WTC11 (cell line): ENCODE measurements at regions not wholly inside any gene's neighbourhood (a gene's known extent, or its start where the extent isn't known, plus 50 kb on each side); places are given as distances from the start of the nearest gene placed in this dataset.

Source experiments
- ATAC-seq: fragments of 200-7000 bp; cut with Tn5 transposase; 2 replicates; pipeline ENCODE4 v1.10.0; 2021; ENCODE audit warnings: mild to moderate bottlenecking, moderate library complexity
- CTCF ChIA-PET: fragments of 300-600 bp; sonication (Branson Sonifier 250); formaldehyde crosslinking; loops from one replicate; lab custom pipeline; 2021; ENCODE audit warnings: antibody characterized with exemption; lab: Charles Lee
- POLR2A ChIA-PET: fragments of 350-600 bp; sonication (Branson Sonifier 250); formaldehyde crosslinking; loops from one replicate; lab custom pipeline; 2021; ENCODE audit warnings: antibody characterized with exemption; lab: Charles Lee
- DNase-seq: peaks from one replicate; pipeline ENCODE4 v3.0.0; 2021; ENCODE audit warnings: low spot score
- H3K27ac Mint-ChIP-seq: 2 replicates; pipeline ENCODE4 v1.8.0; 2021; ENCODE audit warnings: mixed read lengths
- H3K27me3 Mint-ChIP-seq: 2 replicates; pipeline ENCODE4 v1.8.0; 2021; ENCODE audit warnings: low read depth, mild to moderate bottlenecking, moderate library complexity, mixed read lengths
- H3K36me3 Mint-ChIP-seq: 2 replicates; pipeline ENCODE4 v1.8.0; 2021; ENCODE audit warnings: mixed read lengths
- H3K4me1 Mint-ChIP-seq: 2 replicates; pipeline ENCODE4 v1.8.0; 2022; ENCODE audit warnings: mixed read lengths
- H3K4me3 Mint-ChIP-seq: 2 replicates; pipeline ENCODE4 v1.8.0; 2021; ENCODE audit warnings: mild to moderate bottlenecking, moderate library complexity, mixed read lengths
- H3K9me3 Mint-ChIP-seq: 2 replicates; pipeline ENCODE4 v1.8.0; 2021; ENCODE audit warnings: mixed read lengths
- CREM ChIP-seq: sonication (generic); formaldehyde crosslinking; IDR thresholded peaks from 2 replicates; pipeline ENCODE4 v1.8.1; 2022; ENCODE audit warnings: mild to moderate bottlenecking, missing genetic modification reagents, moderate library complexity
- FOXJ3 ChIP-seq: sonication (generic); formaldehyde crosslinking; IDR thresholded peaks from 2 replicates; pipeline ENCODE4 v1.9.0; 2021; ENCODE audit warnings: missing genetic modification reagents, mild to moderate bottlenecking, borderline replicate concordance
- GTF2I ChIP-seq: fragments of 250-450 bp; sonication (Bioruptor Pico); conservative IDR thresholded peaks from 2 replicates; pipeline ENCODE4 v1.4.0; 2021; ENCODE audit warnings: mild to moderate bottlenecking
- IRF2 ChIP-seq: sonication (generic); formaldehyde crosslinking; IDR thresholded peaks from 2 replicates; pipeline ENCODE4 v1.8.0; 2022; ENCODE audit warnings: low read depth, missing genetic modification reagents, borderline replicate concordance
- JAZF1 ChIP-seq: fragments of 250-450 bp; sonication (Bioruptor Pico); IDR thresholded peaks from 2 replicates; pipeline ENCODE4 v1.9.0; 2021; ENCODE audit warnings: moderate library complexity, mild to moderate bottlenecking, inconsistent platforms
- JUN ChIP-seq: sonication (generic); formaldehyde crosslinking; IDR thresholded peaks from 2 replicates; pipeline ENCODE4 v1.8.0; 2023; ENCODE audit warnings: mild to moderate bottlenecking, missing genetic modification reagents
- KAT7 ChIP-seq: sonication (generic); formaldehyde crosslinking; IDR thresholded peaks from 2 replicates; pipeline ENCODE4 v1.8.1; 2023; ENCODE audit warnings: missing genetic modification reagents, mild to moderate bottlenecking, borderline replicate concordance
- PRRX2 ChIP-seq: fragments of 250-450 bp; sonication (Bioruptor Pico); IDR thresholded peaks from 2 replicates; pipeline ENCODE4 v1.8.0; 2021; ENCODE audit warnings: mild to moderate bottlenecking
- SMAD3 ChIP-seq: sonication (generic); formaldehyde crosslinking; IDR thresholded peaks from 2 replicates; pipeline ENCODE4 v1.8.0; 2022; ENCODE audit warnings: missing genetic modification reagents, mild to moderate bottlenecking, borderline replicate concordance
- SOX15 ChIP-seq: fragments of 250-450 bp; sonication (Bioruptor Pico); IDR thresholded peaks from 2 replicates; pipeline ENCODE4 v1.9.0; 2021; ENCODE audit warnings: mild to moderate bottlenecking
- TP53 ChIP-seq: sonication (generic); formaldehyde crosslinking; IDR thresholded peaks from 2 replicates; pipeline ENCODE4 v1.8.1; 2023; ENCODE audit warnings: mild to moderate bottlenecking, missing genetic modification reagents
- USF1 ChIP-seq: sonication (generic); formaldehyde crosslinking; IDR thresholded peaks from 2 replicates; pipeline ENCODE4 v1.8.0; 2022; ENCODE audit warnings: mild to moderate bottlenecking, missing genetic modification reagents
- USF2 ChIP-seq: sonication (generic); formaldehyde crosslinking; IDR thresholded peaks from 2 replicates; pipeline ENCODE4 v1.8.1; 2023; ENCODE audit warnings: mild to moderate bottlenecking, missing genetic modification reagents, moderate library complexity
- ZBTB21 ChIP-seq: sonication (generic); formaldehyde crosslinking; IDR thresholded peaks from 2 replicates; pipeline ENCODE4 v1.8.1; 2023; ENCODE audit warnings: mild to moderate bottlenecking, missing genetic modification reagents, borderline replicate concordance
- ZNF263 ChIP-seq: sonication (generic); formaldehyde crosslinking; IDR thresholded peaks from 2 replicates; pipeline ENCODE4 v1.8.1; 2022; ENCODE audit warnings: low read depth, mild to moderate bottlenecking, moderate library complexity, missing genetic modification reagents
- ZNF317 ChIP-seq: sonication (generic); formaldehyde crosslinking; IDR thresholded peaks from 2 replicates; pipeline ENCODE4 v1.8.1; 2023; ENCODE audit warnings: low read depth, mild to moderate bottlenecking, moderate library complexity, missing genetic modification reagents, borderline replicate concordance
- ZNF423 ChIP-seq: fragments of 250-450 bp; sonication (Bioruptor Pico); IDR thresholded peaks from 2 replicates; pipeline ENCODE4 v2.1.2; 2022; ENCODE audit warnings: mild to moderate bottlenecking, moderate library complexity
- ZNF512 ChIP-seq: sonication (generic); formaldehyde crosslinking; IDR thresholded peaks from 2 replicates; pipeline ENCODE4 v1.8.1; 2022; ENCODE audit warnings: missing genetic modification reagents, borderline replicate concordance
- TF ChIP-seq, protein P1 (sequence below): sonication (generic); formaldehyde crosslinking; IDR thresholded peaks from 2 replicates; pipeline ENCODE4 v1.8.0; 2022; ENCODE audit warnings: mild to moderate bottlenecking, missing genetic modification reagents
- TF ChIP-seq, protein P2 (sequence below): sonication (generic); formaldehyde crosslinking; IDR thresholded peaks from 2 replicates; pipeline ENCODE4 v1.8.0; 2022; ENCODE audit warnings: mild to moderate bottlenecking, missing genetic modification reagents
- TF ChIP-seq, protein P3 (sequence below): fragments of 250-450 bp; sonication (Bioruptor Pico); IDR thresholded peaks from 2 replicates; pipeline ENCODE4 v1.9.0; 2021; ENCODE audit warnings: mild to moderate bottlenecking
- TF ChIP-seq, protein P4 (sequence below): sonication (generic); formaldehyde crosslinking; conservative IDR thresholded peaks from 2 replicates; pipeline ENCODE4 v1.8.1; 2022; ENCODE audit warnings: mild to moderate bottlenecking, missing genetic modification reagents
- TF ChIP-seq, protein P5 (sequence below): fragments of 250-450 bp; sonication (Bioruptor Pico); IDR thresholded peaks from 2 replicates; pipeline ENCODE4 v1.9.0; 2021; ENCODE audit warnings: mild to moderate bottlenecking

DNA sequence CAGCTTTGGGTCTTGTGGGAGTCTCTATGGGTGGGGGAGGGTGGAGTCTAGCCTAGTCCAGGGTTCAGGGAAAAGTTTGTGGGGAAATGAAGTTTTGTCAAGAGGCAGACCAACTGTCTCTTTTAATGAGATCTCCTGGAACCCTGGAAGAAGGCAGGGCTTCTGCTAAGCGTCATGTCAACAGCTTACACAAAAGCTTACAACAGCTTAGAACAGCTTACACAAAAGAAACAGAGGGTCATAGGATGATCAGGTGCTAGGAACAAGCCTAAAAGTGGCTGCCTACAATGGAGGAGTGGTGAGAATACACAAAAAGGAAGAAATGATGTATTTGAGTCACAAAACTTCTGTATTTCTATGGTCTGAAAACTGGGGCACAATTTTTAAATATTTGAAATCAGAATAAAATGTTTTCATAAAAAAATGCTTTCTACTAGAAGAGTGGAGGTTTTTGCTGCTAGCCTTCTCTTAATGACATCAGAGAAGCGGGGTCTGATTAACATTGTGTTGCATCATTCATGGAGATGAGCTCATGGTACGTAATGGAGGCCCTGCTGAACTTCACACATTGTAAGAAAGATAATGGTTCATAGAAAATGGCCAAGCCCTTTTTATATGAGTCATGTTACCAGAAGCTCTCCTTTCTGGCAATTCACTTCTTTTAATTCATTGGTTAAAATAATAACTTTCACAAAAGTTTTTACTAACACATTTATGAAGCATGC lies 351.0 kb downstream of the PIK3C3 start:
- Mint-ChIP-seq H3K4me1 (peaks cover 5% of the 10 kb centered on the region), H3K27me3 (peaks cover 8% of the 10 kb centered on the region; the same call in 1 of the 2 replicates), H3K9me3 (peaks cover 28% of the 10 kb centered on the region), H3K4me3 (no peak overlapping the region), H3K27ac (no peak overlapping the region), H3K36me3 (peaks cover 18% of the 10 kb centered on the region)
- CTCF ChIA-PET: no interaction called here
- DNase-seq (no peak), ATAC-seq (no peak)
- POLR2A ChIA-PET: no interaction called here
- no peak for TF ChIP-seq FOXJ3
- no peak for TF ChIP-seq ZNF263 (CRISPR knock-in tag)
- TF ChIP-seq IRF2 (CRISPR knock-in tag): no peak
- no peak for TF ChIP-seq SOX15
- no peak for TF ChIP-seq GTF2I (CRISPR knock-in tag)
- TF ChIP-seq KAT7 (CRISPR knock-in tag): no peak
- TF ChIP-seq, protein P1, sequence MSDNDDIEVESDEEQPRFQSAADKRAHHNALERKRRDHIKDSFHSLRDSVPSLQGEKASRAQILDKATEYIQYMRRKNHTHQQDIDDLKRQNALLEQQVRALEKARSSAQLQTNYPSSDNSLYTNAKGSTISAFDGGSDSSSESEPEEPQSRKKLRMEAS (CRISPR knock-in tag): no peak
- TF ChIP-seq USF2 (CRISPR knock-in tag): no peak
- TF ChIP-seq PRRX2 (CRISPR knock-in tag): no peak
- no peak for TF ChIP-seq JUN (CRISPR knock-in tag)
- TF ChIP-seq TP53 (CRISPR knock-in tag): no peak
- TF ChIP-seq, protein P2, sequence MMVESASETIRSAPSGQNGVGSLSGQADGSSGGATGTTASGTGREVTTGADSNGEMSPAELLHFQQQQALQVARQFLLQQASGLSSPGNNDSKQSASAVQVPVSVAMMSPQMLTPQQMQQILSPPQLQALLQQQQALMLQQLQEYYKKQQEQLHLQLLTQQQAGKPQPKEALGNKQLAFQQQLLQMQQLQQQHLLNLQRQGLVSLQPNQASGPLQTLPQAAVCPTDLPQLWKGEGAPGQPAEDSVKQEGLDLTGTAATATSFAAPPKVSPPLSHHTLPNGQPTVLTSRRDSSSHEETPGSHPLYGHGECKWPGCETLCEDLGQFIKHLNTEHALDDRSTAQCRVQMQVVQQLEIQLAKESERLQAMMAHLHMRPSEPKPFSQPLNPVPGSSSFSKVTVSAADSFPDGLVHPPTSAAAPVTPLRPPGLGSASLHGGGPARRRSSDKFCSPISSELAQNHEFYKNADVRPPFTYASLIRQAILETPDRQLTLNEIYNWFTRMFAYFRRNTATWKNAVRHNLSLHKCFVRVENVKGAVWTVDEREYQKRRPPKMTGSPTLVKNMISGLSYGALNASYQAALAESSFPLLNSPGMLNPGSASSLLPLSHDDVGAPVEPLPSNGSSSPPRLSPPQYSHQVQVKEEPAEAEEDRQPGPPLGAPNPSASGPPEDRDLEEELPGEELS (CRISPR knock-in tag): no peak
- TF ChIP-seq CREM: no peak
- no peak for TF ChIP-seq USF1 (CRISPR knock-in tag)
- no peak for TF ChIP-seq ZBTB21 (CRISPR knock-in tag)
- TF ChIP-seq, protein P3, sequence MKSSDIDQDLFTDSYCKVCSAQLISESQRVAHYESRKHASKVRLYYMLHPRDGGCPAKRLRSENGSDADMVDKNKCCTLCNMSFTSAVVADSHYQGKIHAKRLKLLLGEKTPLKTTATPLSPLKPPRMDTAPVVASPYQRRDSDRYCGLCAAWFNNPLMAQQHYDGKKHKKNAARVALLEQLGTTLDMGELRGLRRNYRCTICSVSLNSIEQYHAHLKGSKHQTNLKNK (CRISPR knock-in tag): no peak
- TF ChIP-seq ZNF512 (CRISPR knock-in tag): no peak
- TF ChIP-seq, protein P4, sequence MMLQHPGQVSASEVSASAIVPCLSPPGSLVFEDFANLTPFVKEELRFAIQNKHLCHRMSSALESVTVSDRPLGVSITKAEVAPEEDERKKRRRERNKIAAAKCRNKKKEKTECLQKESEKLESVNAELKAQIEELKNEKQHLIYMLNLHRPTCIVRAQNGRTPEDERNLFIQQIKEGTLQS (CRISPR knock-in tag): no peak
- TF ChIP-seq ZNF423: no peak
- no peak for TF ChIP-seq ZNF317 (CRISPR knock-in tag)
- TF ChIP-seq, all 79 proteins: peak for 0

- ATAC-seq (no peak), DNase-seq (no peak)
- ChIA-PET CTCF (no interaction called here), POLR2A (no interaction called here)
- H3K27me3 Mint-ChIP-seq: peaks cover 8% of the 10 kb centered on the region; the same call in 1 of the 2 replicates
- peaks cover 18% of the 10 kb centered on the region for H3K36me3 Mint-ChIP-seq
- H3K9me3 Mint-ChIP-seq: peaks cover 28% of the 10 kb centered on the region
- no peak overlapping the region for H3K4me3 Mint-ChIP-seq
- H3K4me1 Mint-ChIP-seq: peaks cover 10% of the 10 kb centered on the region
- no peak overlapping the region for H3K27ac Mint-ChIP-seq
- TF ChIP-seq, protein P1 (CRISPR knock-in tag): no peak
- no peak for TF ChIP-seq ZNF317 (CRISPR knock-in tag)
- no peak for TF ChIP-seq JAZF1 (CRISPR knock-in tag)
- no peak for TF ChIP-seq SMAD3 (CRISPR knock-in tag)
- TF ChIP-seq KAT7 (CRISPR knock-in tag): no peak
- TF ChIP-seq, protein P5, sequence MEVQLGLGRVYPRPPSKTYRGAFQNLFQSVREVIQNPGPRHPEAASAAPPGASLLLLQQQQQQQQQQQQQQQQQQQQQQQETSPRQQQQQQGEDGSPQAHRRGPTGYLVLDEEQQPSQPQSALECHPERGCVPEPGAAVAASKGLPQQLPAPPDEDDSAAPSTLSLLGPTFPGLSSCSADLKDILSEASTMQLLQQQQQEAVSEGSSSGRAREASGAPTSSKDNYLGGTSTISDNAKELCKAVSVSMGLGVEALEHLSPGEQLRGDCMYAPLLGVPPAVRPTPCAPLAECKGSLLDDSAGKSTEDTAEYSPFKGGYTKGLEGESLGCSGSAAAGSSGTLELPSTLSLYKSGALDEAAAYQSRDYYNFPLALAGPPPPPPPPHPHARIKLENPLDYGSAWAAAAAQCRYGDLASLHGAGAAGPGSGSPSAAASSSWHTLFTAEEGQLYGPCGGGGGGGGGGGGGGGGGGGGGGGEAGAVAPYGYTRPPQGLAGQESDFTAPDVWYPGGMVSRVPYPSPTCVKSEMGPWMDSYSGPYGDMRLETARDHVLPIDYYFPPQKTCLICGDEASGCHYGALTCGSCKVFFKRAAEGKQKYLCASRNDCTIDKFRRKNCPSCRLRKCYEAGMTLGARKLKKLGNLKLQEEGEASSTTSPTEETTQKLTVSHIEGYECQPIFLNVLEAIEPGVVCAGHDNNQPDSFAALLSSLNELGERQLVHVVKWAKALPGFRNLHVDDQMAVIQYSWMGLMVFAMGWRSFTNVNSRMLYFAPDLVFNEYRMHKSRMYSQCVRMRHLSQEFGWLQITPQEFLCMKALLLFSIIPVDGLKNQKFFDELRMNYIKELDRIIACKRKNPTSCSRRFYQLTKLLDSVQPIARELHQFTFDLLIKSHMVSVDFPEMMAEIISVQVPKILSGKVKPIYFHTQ (CRISPR knock-in tag): no peak
These were observed 351.6 kb downstream of the PIK3C3 start for GRCh38 chr18:42306594-42306980.
